HG02938 (cell line): ENCODE measurements at regions not wholly inside any gene's neighbourhood (a gene's known extent, or its start where the extent isn't known, plus 50 kb on each side); places are given as distances from the start of the nearest gene placed in this dataset.
"Not testable (repeated sequence)": the region's sequence is repeated elsewhere in the genome, so short reads cannot be mapped to it uniquely, and the experiment has no call there.

ENCODE experiments used
- ATAC-seq: cut with Tn5 transposase; IDR thresholded peaks from one replicate; pipeline ENCODE4 v1.9.1; 2021; ENCODE audit warnings: mild to moderate bottlenecking, moderate library complexity; ENCODE audit not compliant: unreplicated experiment

GRCh38 chr6:115575285-115575684 lies 485.4 kb downstream of the FRK start:
- ATAC-seq: no peak

- no peak for ATAC-seq
These were observed 486.8 kb downstream of the FRK start for GRCh38 chr6:115573861-115574260.

- ATAC-seq: no peak
These were observed 490.4 kb downstream of the FRK start for GRCh38 chr6:115570331-115570730.

GRCh38 chr6:115554060-115554459 lies 506.6 kb downstream of the FRK start:
- ATAC-seq: no peak

GRCh38 chr6:115551527-115551926 lies 509.2 kb downstream of the FRK start:
- ATAC-seq: no peak

- ATAC-seq: no peak
These were observed 515.1 kb downstream of the FRK start for GRCh38 chr6:115545672-115545986.

- ATAC-seq: no peak
These were observed 515.7 kb downstream of the FRK start for GRCh38 chr6:115544765-115545671.

GRCh38 chr6:115540077-115540869 lies 520.4 kb downstream of the FRK start:
- no peak for ATAC-seq

- ATAC-seq: no peak
These were observed 521.2 kb downstream of the FRK start for GRCh38 chr6:115539531-115539930.

- no peak for ATAC-seq
These were observed 535.9 kb downstream of the FRK start for GRCh38 chr6:115524821-115525220.

- ATAC-seq: not testable (repeated sequence)
These were observed 538.9 kb downstream of the FRK start for GRCh38 chr6:115521747-115522146.

GRCh38 chr6:115514656-115515055 lies 546.0 kb downstream of the FRK start:
- ATAC-seq: no peak

GRCh38 chr6:115512923-115513322 lies 547.8 kb downstream of the FRK start:
- ATAC-seq: no peak

GRCh38 chr6:115511771-115512170 lies 548.9 kb downstream of the FRK start:
- no peak for ATAC-seq

- ATAC-seq: not testable (repeated sequence)
These were observed 558.3 kb downstream of the FRK start for GRCh38 chr6:115502432-115502831.

- no peak for ATAC-seq
These were observed 565.5 kb downstream of the FRK start for GRCh38 chr6:115495184-115495583.

- no peak for ATAC-seq
These were observed 573.4 kb downstream of the FRK start for GRCh38 chr6:115487331-115487730.

- no peak for ATAC-seq
These were observed 575.3 kb downstream of the FRK start for GRCh38 chr6:115485400-115485799.

GRCh38 chr6:115480543-115480942 lies 580.1 kb downstream of the FRK start:
- not testable (repeated sequence) for ATAC-seq

- no peak for ATAC-seq
These were observed 586.1 kb downstream of the FRK start for GRCh38 chr6:115474443-115475041.

GRCh38 chr6:115468272-115469005 lies 592.3 kb downstream of the FRK start:
- ATAC-seq: no peak
